RCC 7860 (cell line): ENCODE measurements at regions not wholly inside any gene's neighbourhood (a gene's known extent, or its start where the extent isn't known, plus 50 kb on each side); places are given as distances from the start of the nearest gene placed in this dataset.
"Not testable (repeated sequence)": the region's sequence is repeated elsewhere in the genome, so short reads cannot be mapped to it uniquely, and the experiment has no call there.

Experiments used
- DNase-seq: peaks from one replicate; pipeline ENCODE4 v3.0.0-alpha.2; 2015; ENCODE audit warnings: low spot score
- FAIRE-seq: peaks from 2 replicates; lab custom pipeline; 2012; peaks lifted over from hg19 to GRCh38; lab: Jason Lieb, UNC

GRCh38 chr5:57002959-57003485, 51.1 kb upstream of the MIER3 start:
- DNase-seq, result no peak
- FAIRE-seq, result no peak

- not testable (repeated sequence) for FAIRE-seq, DNase-seq
Observed at GRCh38 chr5:57003566-57003965, 51.6 kb upstream of the MIER3 start.

GRCh38 chr5:57004800-57005199, 52.9 kb upstream of the MIER3 start:
- FAIRE-seq (no peak), DNase-seq (peak; percentile 51)

GRCh38 chr5:57007344-57007743, 55.4 kb upstream of the MIER3 start:
- DNase-seq, result no peak
- FAIRE-seq, result no peak

GRCh38 chr5:57009811-57010210, 57.9 kb upstream of the MIER3 start:
- FAIRE-seq, result no peak
- DNase-seq, result no peak

GRCh38 chr5:57010786-57011185, 58.9 kb upstream of the MIER3 start:
- no peak for DNase-seq
- FAIRE-seq, result no peak

- DNase-seq (no peak), FAIRE-seq (no peak)
Observed at GRCh38 chr5:57012511-57012910, 60.6 kb upstream of the MIER3 start.

- FAIRE-seq (no peak), DNase-seq (no peak)
Observed at GRCh38 chr5:57025961-57026360, 74.0 kb upstream of the MIER3 start.

GRCh38 chr5:57028161-57028560, 76.2 kb upstream of the MIER3 start:
- DNase-seq, result no peak
- no peak for FAIRE-seq

GRCh38 chr5:57032151-57032551, 80.2 kb upstream of the MIER3 start:
- DNase-seq (no peak), FAIRE-seq (no peak)

- no peak for FAIRE-seq
- no peak for DNase-seq
Observed at GRCh38 chr5:57033103-57033502, 81.2 kb upstream of the MIER3 start.

GRCh38 chr5:57033503-57033902, 81.6 kb upstream of the MIER3 start:
- FAIRE-seq (no peak), DNase-seq (no peak)

- FAIRE-seq (no peak), DNase-seq (no peak)
Observed at GRCh38 chr5:57034201-57034916, 82.4 kb upstream of the MIER3 start.

- no peak for FAIRE-seq
- no peak for DNase-seq
Observed at GRCh38 chr5:57035955-57036354, 84.0 kb upstream of the MIER3 start.

GRCh38 chr5:57036761-57037160, 84.8 kb upstream of the MIER3 start:
- DNase-seq (no peak), FAIRE-seq (no peak)

GRCh38 chr5:57037355-57037754, 85.4 kb upstream of the MIER3 start:
- DNase-seq (no peak), FAIRE-seq (no peak)

- DNase-seq (no peak), FAIRE-seq (no peak)
Observed at GRCh38 chr5:57041570-57041969, 89.6 kb upstream of the MIER3 start.

- FAIRE-seq (no peak), DNase-seq (no peak)
Observed at GRCh38 chr5:57042524-57042931, 90.6 kb upstream of the MIER3 start.

GRCh38 chr5:57054135-57054534, 102.2 kb upstream of the MIER3 start:
- no peak for DNase-seq
- FAIRE-seq, result no peak

- no peak for FAIRE-seq
- DNase-seq, result no peak
Observed at GRCh38 chr5:57054671-57055070, 102.7 kb upstream of the MIER3 start.

GRCh38 chr5:57055731-57056130, 103.8 kb upstream of the MIER3 start:
- FAIRE-seq (no peak), DNase-seq (no peak)

GRCh38 chr5:57063773-57064172, 110.1 kb upstream of the GPBP1 start:
- no peak for FAIRE-seq
- no peak for DNase-seq
